Adipocyte (in vitro differentiated cells): ENCODE measurements at regions not wholly inside any gene's neighbourhood (a gene's known extent, or its start where the extent isn't known, plus 50 kb on each side); places are given as distances from the start of the nearest gene placed in this dataset.

Source experiments
- DNase-seq: peaks from one replicate; pipeline ENCODE4 v3.0.0-alpha.2; 2015; ENCODE audit warnings: low read depth
- H3K27me3 ChIP-seq: replicated peaks from 2 replicates; pipeline ENCODE4 v1.7.0; 2013; ENCODE audit warnings: mild to moderate bottlenecking, low read length, moderate library complexity; ENCODE audit not compliant: control insufficient read depth, insufficient read depth
- H3K36me3 ChIP-seq: 2 replicates; pipeline ENCODE4 v1.7.0; 2013; ENCODE audit warnings: low read length, mild to moderate bottlenecking, moderate library complexity; ENCODE audit not compliant: control insufficient read depth, insufficient read depth, severe bottlenecking
- H3K4me1 ChIP-seq: 2 replicates; pipeline ENCODE4 v1.7.0; 2013; ENCODE audit warnings: mild to moderate bottlenecking, low read length, moderate library complexity; ENCODE audit not compliant: control insufficient read depth, insufficient read depth
- H3K4me3 ChIP-seq: 2 replicates; pipeline ENCODE4 v1.7.0; 2013; ENCODE audit warnings: mild to moderate bottlenecking, low read length, moderate library complexity
- H3K9ac ChIP-seq: 2 replicates; pipeline ENCODE4 v1.7.0; 2013; ENCODE audit warnings: mild to moderate bottlenecking, low read length, moderate library complexity
- H3K9me3 ChIP-seq: 2 replicates; pipeline ENCODE4 v1.7.0; 2013; ENCODE audit warnings: mild to moderate bottlenecking, low read length, moderate library complexity; ENCODE audit not compliant: control insufficient read depth

DNA sequence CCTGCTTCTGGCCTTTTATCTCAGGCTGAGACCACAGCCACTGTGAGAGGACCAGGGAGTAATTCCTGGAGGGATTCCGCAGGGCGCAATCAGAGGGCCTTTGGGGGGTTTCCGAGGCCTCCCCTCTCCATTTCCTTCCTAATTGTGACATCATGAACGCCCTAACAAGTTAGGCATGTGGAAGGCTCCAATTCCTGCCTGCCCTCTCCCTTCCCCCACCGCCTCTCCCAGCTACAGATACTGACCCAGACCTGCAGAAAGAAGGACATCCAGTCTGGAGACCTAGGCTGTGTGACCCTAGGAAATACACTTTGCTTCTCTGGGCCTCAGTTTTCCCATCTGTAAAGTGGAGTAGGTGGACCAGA lies 637.9 kb downstream of the MED13L start:
- H3K9me3 ChIP-seq, result no peaks in the 10 kb centered on the region
- no peaks in the 10 kb centered on the region for H3K4me1 ChIP-seq
- H3K9ac ChIP-seq, result no peak overlapping the region
- DNase-seq, result no peak
- H3K27me3 ChIP-seq, result peaks cover 4% of the 10 kb centered on the region
- H3K36me3 ChIP-seq, result no peaks in the 10 kb centered on the region
- H3K4me3 ChIP-seq, result no peak overlapping the region

- H3K27me3 ChIP-seq, result peaks cover 4% of the 10 kb centered on the region
- H3K9ac ChIP-seq, result no peak overlapping the region
- H3K4me1 ChIP-seq, result no peaks in the 10 kb centered on the region
- no peak overlapping the region for H3K4me3 ChIP-seq
- H3K36me3 ChIP-seq, result no peaks in the 10 kb centered on the region
- no peak for DNase-seq
- H3K9me3 ChIP-seq, result no peaks in the 10 kb centered on the region
Observed at GRCh38 chr12:115638733-115639647, 638.5 kb downstream of the MED13L start.

DNA sequence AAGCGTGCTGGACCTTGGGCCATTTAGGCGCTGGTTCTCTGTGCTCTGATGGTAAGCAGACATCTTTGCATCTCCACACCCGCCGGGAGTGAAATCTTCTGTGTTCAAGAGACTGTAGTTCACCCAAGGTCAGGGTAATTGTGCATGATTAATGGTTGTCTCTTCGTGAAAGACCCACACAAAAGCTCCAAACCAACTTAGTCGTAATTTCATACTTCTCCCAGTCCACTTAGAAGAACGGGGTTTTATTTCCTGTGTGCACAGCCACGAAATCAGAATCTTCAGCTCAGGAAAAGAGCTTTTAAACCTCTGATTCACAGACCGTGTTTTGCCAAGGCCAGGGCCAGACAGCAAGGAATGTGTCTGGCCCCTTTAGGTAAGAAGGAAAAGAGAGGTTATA lies 640.9 kb downstream of the MED13L start:
- Histone ChIP-seq H3K4me3 (no peak overlapping the region), H3K36me3 (no peaks in the 10 kb centered on the region), H3K4me1 (no peaks in the 10 kb centered on the region), H3K9me3 (no peaks in the 10 kb centered on the region), H3K27me3 (peaks cover 4% of the 10 kb centered on the region), H3K9ac (no peak overlapping the region)
- DNase-seq, result no peak

DNA sequence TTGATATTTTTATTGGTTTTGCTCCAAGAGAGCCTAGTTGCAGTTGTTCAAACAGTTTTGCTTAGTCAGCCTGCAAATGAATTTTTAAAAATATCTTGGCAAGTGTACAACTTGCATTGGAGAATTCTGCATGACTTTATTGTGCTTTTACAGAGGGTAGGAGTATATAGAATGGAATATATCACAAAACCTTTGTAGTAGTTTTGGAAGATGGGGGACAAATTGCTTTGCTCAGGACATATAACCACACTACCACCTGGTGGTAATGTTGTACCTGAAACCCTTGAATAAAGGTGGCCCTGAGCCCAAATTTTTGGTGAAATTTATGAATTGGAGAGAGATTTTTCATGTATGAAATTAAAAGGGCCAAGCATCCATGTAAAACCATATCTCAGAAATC lies 645.2 kb downstream of the MED13L start:
- H3K36me3 ChIP-seq, result no peaks in the 10 kb centered on the region
- H3K9me3 ChIP-seq, result no peaks in the 10 kb centered on the region

DNA sequence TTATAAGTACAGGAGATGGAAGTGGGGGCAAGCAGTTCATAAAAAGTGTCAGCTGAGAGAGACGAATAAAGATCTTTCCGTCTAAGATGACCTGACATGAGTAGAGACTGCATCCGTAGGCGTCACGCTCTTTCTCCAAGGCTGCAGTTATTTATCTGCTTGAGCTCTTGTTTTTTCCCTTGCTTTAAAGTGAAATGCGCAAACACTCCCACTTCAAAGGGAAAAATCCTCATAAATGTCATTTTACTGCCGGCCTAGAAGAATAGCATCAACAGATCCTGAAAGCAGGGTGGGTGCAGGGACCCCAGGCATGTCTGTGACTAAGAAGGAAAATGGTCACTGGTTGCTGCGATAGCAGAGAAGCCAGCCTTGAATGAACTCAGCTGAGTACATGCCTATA lies 647.4 kb downstream of the MED13L start:
- no peaks in the 10 kb centered on the region for H3K27me3 ChIP-seq
- no peak overlapping the region for H3K4me3 ChIP-seq
- DNase-seq, result no peak
- no peak overlapping the region for H3K9ac ChIP-seq
- H3K36me3 ChIP-seq, result no peaks in the 10 kb centered on the region
- peaks cover 4% of the 10 kb centered on the region for H3K9me3 ChIP-seq
- H3K4me1 ChIP-seq, result no peaks in the 10 kb centered on the region

More for the DNA sequence above, 645.2 kb downstream of the MED13L start:
- no peaks in the 10 kb centered on the region for H3K27me3 ChIP-seq
- no peaks in the 10 kb centered on the region for H3K4me1 ChIP-seq
- peak; percentile 17 for DNase-seq
- H3K9ac ChIP-seq, result no peak overlapping the region
- no peak overlapping the region for H3K4me3 ChIP-seq

GRCh38 chr12:115626210-115626609 lies 651.3 kb downstream of the MED13L start:
- DNase-seq, result no peak
- Histone ChIP-seq H3K36me3 (no peaks in the 10 kb centered on the region), H3K9me3 (peaks cover 6% of the 10 kb centered on the region), H3K4me1 (no peaks in the 10 kb centered on the region), H3K4me3 (no peak overlapping the region), H3K27me3 (no peaks in the 10 kb centered on the region), H3K9ac (no peak overlapping the region)

GRCh38 chr12:115623764-115624334 lies 653.6 kb downstream of the MED13L start:
- Histone ChIP-seq H3K9ac (no peak overlapping the region), H3K9me3 (peaks cover 6% of the 10 kb centered on the region), H3K4me1 (no peaks in the 10 kb centered on the region), H3K4me3 (no peak overlapping the region), H3K27me3 (no peaks in the 10 kb centered on the region), H3K36me3 (no peaks in the 10 kb centered on the region)
- DNase-seq, result no peak

GRCh38 chr12:115623275-115623674 lies 654.2 kb downstream of the MED13L start:
- no peak overlapping the region for H3K9ac ChIP-seq
- no peaks in the 10 kb centered on the region for H3K36me3 ChIP-seq
- peaks cover 6% of the 10 kb centered on the region for H3K9me3 ChIP-seq
- no peaks in the 10 kb centered on the region for H3K4me1 ChIP-seq
- no peak for DNase-seq
- H3K4me3 ChIP-seq, result no peak overlapping the region
- H3K27me3 ChIP-seq, result no peaks in the 10 kb centered on the region

DNA sequence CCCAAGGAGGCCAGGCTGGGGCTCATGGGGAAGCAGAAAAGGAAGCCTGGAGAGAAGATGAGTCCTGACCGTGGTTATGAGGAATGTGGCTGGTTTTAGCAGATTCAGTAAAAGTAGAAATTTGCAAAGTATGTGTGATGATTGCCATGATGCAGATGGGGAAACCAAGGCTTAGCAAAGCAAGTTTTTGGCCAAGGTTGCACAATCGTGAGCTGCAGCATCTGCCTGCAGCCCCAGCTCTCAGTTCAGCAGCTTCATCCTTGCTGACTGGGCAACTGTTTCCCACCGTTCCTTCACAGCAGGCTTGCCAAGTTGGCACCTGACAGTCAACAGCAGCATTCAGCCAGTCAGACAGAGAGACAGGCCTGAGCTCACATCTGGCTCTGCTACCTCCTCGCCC lies 656.7 kb downstream of the MED13L start:
- H3K4me3 ChIP-seq, result no peak overlapping the region
- peaks cover 4% of the 10 kb centered on the region for H3K27me3 ChIP-seq
- H3K9ac ChIP-seq, result no peak overlapping the region
- H3K4me1 ChIP-seq, result no peaks in the 10 kb centered on the region
- no peaks in the 10 kb centered on the region for H3K36me3 ChIP-seq
- DNase-seq, result peak; percentile 5
- peaks cover 6% of the 10 kb centered on the region for H3K9me3 ChIP-seq

- Histone ChIP-seq H3K4me1 (no peaks in the 10 kb centered on the region), H3K36me3 (no peaks in the 10 kb centered on the region), H3K4me3 (no peak overlapping the region), H3K27me3 (peaks cover 4% of the 10 kb centered on the region), H3K9ac (no peak overlapping the region), H3K9me3 (no peaks in the 10 kb centered on the region)
- DNase-seq, result no peak
Observed at GRCh38 chr12:115619889-115620288, 657.6 kb downstream of the MED13L start.

DNA sequence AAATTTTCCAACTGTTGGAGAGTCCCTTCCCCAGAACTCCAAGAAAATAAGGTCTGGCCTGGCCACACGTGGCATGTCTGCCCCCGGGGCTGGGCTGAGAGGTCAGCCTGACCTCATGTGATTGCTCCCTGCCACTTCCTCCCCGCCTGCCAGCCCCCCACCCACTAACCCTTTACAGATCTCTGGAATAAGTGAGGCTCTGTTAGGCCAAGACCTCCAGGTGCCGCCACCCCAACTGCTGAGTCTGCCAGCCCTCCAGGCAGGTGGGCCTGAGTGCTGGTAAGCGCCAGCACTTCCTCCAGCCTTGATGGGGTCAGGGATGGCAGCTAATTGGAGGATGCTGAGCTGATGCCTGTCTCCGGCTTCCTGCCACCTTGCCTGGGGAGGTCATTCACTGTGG lies 658.4 kb downstream of the MED13L start:
- H3K4me3 ChIP-seq, result no peak overlapping the region
- DNase-seq, result no peak
- H3K27me3 ChIP-seq, result peaks cover 4% of the 10 kb centered on the region
- H3K9me3 ChIP-seq, result no peaks in the 10 kb centered on the region
- H3K36me3 ChIP-seq, result no peaks in the 10 kb centered on the region
- H3K4me1 ChIP-seq, result no peaks in the 10 kb centered on the region
- H3K9ac ChIP-seq, result no peak overlapping the region
